Thoracic aorta (tissue), 2 donors: ENCODE measurements at regions not wholly inside any gene's neighbourhood (a gene's known extent, or its start where the extent isn't known, plus 50 kb on each side); places are given as distances from the start of the nearest gene placed in this dataset.
A peak's percentile ranks its signal among the peaks of the same experiment; 100 is the strongest.

Experiments used
- ATAC-seq: fragments of 150-250 bp; one replicate; pipeline ENCODE4 v1.8.0; 2017; ENCODE audit warnings: low read depth; ENCODE audit not compliant: insufficient number of reproducible peaks, low FRiP score
- DNase-seq: peaks from one replicate; pipeline ENCODE4 v3.0.0-alpha.2; 2020; ENCODE audit warnings: low spot score
- H3K27ac ChIP-seq, 2 donors: fragments of 200-600 bp; sonication (generic); 1 replicate in 1 of 2; 2 replicates in 1 of 2; pipeline ENCODE4 v1.5.1; 2016; ENCODE audit warnings: mild to moderate bottlenecking in 2 of 2, moderate library complexity in 2 of 2
- H3K27me3 ChIP-seq: fragments of 200-600 bp; sonication (generic); replicated peaks from 2 replicates; pipeline ENCODE4 v1.6.0; 2016; ENCODE audit warnings: mild to moderate bottlenecking; ENCODE audit not compliant: insufficient read depth
- H3K36me3 ChIP-seq: fragments of 200-600 bp; sonication (generic); one replicate; pipeline ENCODE4 v1.5.1; 2016
- H3K4me1 ChIP-seq, 2 donors: fragments of 200-600 bp; sonication (generic); 1 replicate in 1 of 2; 2 replicates in 1 of 2; pipeline versions ENCODE4 v1.5.1 to v1.6.0; 2016; ENCODE audit warnings: low read depth in 2 of 2, mild to moderate bottlenecking in 1 of 2; ENCODE audit not compliant: control insufficient read depth in 1 of 2
- H3K4me3 ChIP-seq: fragments of 200-600 bp; sonication (generic); 2 replicates; pipeline ENCODE4 v1.5.1; 2016; ENCODE audit warnings: mild to moderate bottlenecking
- H3K9me3 ChIP-seq: fragments of 200-600 bp; sonication (generic); 2 replicates; pipeline ENCODE4 v1.5.1; 2016
- TF ChIP-seq, protein P1 (sequence below): fragments of 200-600 bp; sonication (generic); IDR thresholded peaks from one replicate; pipeline ENCODE4 v1.5.1; 2019; ENCODE audit warnings: antibody characterized with exemption

DNA sequence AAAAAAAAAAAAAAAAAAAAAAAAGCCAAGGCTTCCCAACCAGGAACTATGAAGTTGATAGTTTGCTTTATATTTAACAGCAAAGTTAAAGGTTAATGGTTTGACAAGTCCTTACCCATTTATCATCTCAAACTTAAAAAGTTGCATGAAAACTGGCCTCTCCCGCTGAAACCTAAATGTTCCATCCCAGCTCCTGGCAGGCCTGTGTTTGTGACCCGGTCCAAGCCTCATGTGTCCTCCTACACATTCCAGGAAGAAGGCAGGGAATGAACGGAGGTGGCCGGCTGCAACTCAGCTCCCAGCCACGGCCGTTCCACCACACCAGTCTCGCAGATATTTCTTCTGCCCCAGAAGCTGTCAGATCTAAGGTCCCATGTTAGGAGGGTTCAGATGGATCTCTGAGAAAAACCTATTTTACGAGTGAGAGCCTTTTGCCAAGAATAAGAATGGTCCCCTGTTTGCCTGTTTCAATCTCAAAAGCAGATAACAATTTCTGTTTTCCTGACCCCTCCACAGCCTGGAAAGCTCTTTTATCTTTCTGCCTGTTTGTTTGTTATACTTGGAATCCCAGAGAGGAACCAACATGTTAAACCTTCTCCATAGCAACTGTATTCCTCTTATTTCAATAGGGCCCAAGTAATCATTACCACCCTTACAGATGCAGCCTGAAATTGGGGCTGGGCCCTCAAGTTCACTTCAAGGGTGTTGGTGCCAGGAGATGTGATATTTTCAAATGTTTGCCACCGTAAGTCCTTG, 56.5 kb downstream of the KCTD12 start:
- Histone ChIP-seq H3K27me3 (no peaks in the 10 kb centered on the region), H3K27ac (peak overlapping the region; percentile 16 to 24), H3K4me1 (peaks cover 0 to 8% of the 10 kb centered on the region in 2 donors), H3K36me3 (no peaks in the 10 kb centered on the region), H3K9me3 (no peaks in the 10 kb centered on the region), H3K4me3 (peak overlapping the region; percentile 0)
- ATAC-seq (no peak), DNase-seq (no peak)
- TF ChIP-seq, protein P1, sequence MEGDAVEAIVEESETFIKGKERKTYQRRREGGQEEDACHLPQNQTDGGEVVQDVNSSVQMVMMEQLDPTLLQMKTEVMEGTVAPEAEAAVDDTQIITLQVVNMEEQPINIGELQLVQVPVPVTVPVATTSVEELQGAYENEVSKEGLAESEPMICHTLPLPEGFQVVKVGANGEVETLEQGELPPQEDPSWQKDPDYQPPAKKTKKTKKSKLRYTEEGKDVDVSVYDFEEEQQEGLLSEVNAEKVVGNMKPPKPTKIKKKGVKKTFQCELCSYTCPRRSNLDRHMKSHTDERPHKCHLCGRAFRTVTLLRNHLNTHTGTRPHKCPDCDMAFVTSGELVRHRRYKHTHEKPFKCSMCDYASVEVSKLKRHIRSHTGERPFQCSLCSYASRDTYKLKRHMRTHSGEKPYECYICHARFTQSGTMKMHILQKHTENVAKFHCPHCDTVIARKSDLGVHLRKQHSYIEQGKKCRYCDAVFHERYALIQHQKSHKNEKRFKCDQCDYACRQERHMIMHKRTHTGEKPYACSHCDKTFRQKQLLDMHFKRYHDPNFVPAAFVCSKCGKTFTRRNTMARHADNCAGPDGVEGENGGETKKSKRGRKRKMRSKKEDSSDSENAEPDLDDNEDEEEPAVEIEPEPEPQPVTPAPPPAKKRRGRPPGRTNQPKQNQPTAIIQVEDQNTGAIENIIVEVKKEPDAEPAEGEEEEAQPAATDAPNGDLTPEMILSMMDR: no peak

DNA sequence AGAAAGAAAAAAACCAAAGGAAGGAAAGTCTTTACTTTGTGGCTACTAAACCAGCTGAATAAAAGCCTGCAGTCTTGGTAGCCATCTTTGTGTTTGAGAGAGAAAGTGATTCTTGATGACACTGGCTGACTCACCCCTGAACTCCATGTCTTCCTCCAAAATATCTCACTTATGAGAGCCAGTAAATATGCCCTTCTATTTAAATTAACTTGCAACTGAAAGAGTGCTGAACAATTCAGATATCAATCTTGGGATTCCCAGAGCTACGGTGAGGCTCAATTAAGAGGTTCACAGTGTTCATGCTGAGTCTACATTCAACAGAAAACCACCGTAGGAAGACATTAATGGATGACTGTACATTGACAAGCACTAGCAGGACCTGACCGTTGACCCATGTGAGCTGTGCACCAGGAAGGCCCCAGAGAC, 57.9 kb downstream of the KCTD12 start:
- Histone ChIP-seq H3K27me3 (no peaks in the 10 kb centered on the region), H3K4me3 (no peak overlapping the region), H3K4me1 (peaks cover 0 to 8% of the 10 kb centered on the region in 2 donors), H3K9me3 (no peaks in the 10 kb centered on the region), H3K27ac (no peak overlapping the region), H3K36me3 (no peaks in the 10 kb centered on the region)
- TF ChIP-seq, protein P1: no peak
- no peak for DNase-seq
- ATAC-seq: no peak

DNA sequence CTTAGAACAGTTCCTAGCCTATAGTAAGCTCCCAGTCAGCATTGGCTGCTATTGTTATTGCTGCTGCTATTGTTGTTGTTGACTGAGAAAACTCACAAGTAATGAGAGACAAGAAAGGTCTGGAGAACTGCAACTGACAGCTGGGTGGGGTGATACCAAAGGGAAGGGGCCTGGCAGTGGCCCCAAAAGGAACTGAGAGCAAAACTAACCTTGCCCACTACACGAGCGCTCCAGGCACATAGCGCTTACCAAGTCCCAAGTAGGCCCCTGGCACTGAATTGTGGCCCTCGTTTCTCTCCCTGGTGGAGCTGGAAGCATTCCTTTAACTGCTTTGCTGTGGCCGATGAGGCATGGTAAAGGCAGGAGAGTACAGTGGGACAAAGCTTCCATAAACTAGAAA, 59.7 kb downstream of the KCTD12 start:
- no peaks in the 10 kb centered on the region for H3K27me3 ChIP-seq
- peaks cover 0 to 8% of the 10 kb centered on the region in 2 donors for H3K4me1 ChIP-seq
- H3K27ac ChIP-seq: no peak overlapping the region
- DNase-seq (no peak), ATAC-seq (no peak)
- H3K9me3 ChIP-seq: no peaks in the 10 kb centered on the region
- H3K4me3 ChIP-seq: no peak overlapping the region
- H3K36me3 ChIP-seq: no peaks in the 10 kb centered on the region
- TF ChIP-seq, protein P1: no peak

DNA sequence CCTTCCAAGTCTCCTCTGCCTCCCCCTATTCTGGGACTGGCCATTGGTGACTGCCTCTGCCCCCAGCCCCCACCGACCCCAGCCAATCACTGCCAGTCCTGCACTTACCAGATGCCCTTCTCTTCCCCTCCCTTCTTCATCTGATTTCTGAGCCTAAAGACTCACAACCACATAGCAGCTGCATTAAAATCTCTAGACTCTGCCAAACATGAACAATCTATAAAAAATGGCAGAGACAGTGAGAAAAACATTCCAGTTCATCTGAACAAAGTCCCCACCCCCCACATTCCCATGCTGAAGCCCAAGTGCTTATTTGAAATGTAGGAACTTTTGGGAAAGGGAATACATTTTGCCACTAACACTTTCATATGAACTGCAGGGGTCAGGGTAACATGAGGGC, 60.8 kb downstream of the KCTD12 start:
- Histone ChIP-seq H3K4me3 (no peak overlapping the region), H3K9me3 (no peaks in the 10 kb centered on the region), H3K27ac (no peak overlapping the region), H3K36me3 (no peaks in the 10 kb centered on the region), H3K27me3 (no peaks in the 10 kb centered on the region), H3K4me1 (peaks cover 0 to 8% of the 10 kb centered on the region in 2 donors)
- ATAC-seq (no peak), DNase-seq (no peak)
- TF ChIP-seq, protein P1: no peak

DNA sequence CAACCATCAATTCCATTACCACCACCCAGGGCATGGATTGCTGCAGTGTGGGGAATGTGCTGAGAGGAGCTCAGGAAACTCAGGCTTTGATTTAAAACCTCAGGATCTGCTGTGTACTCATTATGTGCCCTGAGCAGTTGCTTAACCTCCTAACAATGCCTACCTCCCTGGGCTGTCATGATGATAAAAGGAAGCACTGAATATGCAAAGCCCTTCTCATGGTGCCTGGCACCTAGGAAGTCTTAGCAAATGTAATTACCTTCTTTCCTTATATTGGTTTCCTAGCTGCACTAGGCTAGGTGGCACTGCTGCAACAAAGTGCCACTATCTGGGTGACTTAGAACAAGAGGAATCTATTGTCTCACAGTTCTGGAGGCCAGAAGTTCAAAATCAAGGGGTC, 62.2 kb downstream of the KCTD12 start:
- DNase-seq (no peak), ATAC-seq (no peak)
- no peaks in the 10 kb centered on the region for H3K9me3 ChIP-seq
- TF ChIP-seq, protein P1: no peak
- no peaks in the 10 kb centered on the region for H3K27me3 ChIP-seq
- no peaks in the 10 kb centered on the region for H3K4me1 ChIP-seq
- H3K27ac ChIP-seq: no peak overlapping the region
- H3K36me3 ChIP-seq: no peaks in the 10 kb centered on the region
- H3K4me3 ChIP-seq: no peak overlapping the region
